Coronary artery (tissue), 2 donors: ENCODE measurements at regions not wholly inside any gene's neighbourhood (a gene's known extent, or its start where the extent isn't known, plus 50 kb on each side); places are given as distances from the start of the nearest gene placed in this dataset.

ENCODE experiments used
- DNase-seq: peaks from one replicate; pipeline ENCODE4 v3.0.0-alpha.2; 2017; ENCODE audit warnings: low spot score
- H3K27ac ChIP-seq, 2 donors: fragments of 200-600 bp; sonication (generic); one replicate each; pipeline ENCODE4 v1.5.1; 2016 to 2019
- H3K4me3 ChIP-seq: fragments of 200-600 bp; sonication (generic); 2 replicates; pipeline ENCODE4 v1.5.1; 2016; ENCODE audit warnings: mild to moderate bottlenecking, moderate library complexity
- CTCF ChIP-seq: fragments of 200-600 bp; sonication (generic); IDR thresholded peaks from one replicate; pipeline ENCODE4 v1.5.1; 2019; ENCODE audit warnings: antibody characterized with exemption

DNA sequence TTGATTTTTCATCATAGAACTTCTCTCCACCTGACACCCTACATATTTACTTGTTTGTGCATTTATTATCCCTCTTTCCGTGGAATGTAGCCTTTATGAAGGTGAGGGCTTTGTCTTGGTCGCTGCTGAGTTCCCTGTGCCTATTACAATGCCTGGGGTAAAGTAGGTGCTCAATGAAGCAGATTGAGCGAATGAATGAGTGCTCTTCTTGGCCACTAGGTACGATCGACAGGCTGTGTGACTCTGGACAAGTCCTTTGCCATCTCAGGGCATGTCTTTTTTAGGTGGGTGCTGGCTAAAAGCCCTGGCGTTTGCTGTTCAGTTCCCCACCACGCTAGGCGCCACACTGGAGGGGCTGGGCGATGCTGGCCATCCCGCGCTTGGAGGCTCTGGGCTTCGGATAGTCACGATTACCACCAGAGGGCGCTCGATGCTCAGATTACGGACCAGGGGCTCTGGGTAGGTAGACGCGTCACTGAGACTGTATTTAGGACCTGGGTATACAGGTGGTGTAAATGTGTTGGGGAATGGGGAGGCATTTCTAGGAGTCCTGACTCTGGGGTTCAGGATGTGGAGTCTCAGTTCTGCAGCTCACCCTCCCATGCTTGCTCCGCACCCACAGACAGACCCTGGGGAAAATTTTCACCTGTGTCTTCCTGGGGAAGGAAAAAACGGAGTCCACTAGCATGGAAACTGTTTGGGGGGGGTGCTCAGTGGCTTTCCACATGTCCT is 71.0 kb upstream of the CSF3R start:
- H3K27ac ChIP-seq: no peak overlapping the region
- DNase-seq: peak; percentile 41
- H3K4me3 ChIP-seq: no peak overlapping the region
- peak; percentile 23 for TF ChIP-seq CTCF

- DNase-seq: peak; percentile 57
- no peak for TF ChIP-seq CTCF
- Histone ChIP-seq H3K4me3 (no peak overlapping the region), H3K27ac (no peak overlapping the region)
Observed at GRCh38 chr1:36542962-36543515, 60.3 kb upstream of the CSF3R start.

GRCh38 chr1:36542024-36542961 is 59.6 kb upstream of the CSF3R start:
- H3K4me3 ChIP-seq: no peak overlapping the region
- H3K27ac ChIP-seq: no peak overlapping the region
- TF ChIP-seq CTCF: no peak
- peak; percentile 52 for DNase-seq

DNA sequence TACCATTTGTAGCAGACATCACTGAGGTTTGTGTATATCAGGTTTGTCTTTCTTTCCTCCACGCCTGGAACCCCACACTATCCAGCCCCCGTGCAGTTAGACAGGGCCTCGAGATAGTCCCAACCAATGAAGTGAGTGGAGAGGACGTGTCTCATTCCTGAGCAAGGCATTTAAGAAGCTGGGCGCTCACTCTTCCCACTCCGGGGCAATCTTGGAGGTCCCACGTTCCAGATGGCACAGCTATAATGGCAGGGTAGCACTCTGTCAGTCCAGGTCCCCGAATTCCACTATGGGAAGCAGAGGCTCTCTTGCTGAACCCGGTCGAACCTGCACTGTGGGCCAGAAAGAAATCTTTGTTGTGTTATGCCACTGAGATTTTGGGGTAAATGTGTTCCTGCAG is 57.3 kb upstream of the CSF3R start:
- TF ChIP-seq CTCF: no peak

DNA sequence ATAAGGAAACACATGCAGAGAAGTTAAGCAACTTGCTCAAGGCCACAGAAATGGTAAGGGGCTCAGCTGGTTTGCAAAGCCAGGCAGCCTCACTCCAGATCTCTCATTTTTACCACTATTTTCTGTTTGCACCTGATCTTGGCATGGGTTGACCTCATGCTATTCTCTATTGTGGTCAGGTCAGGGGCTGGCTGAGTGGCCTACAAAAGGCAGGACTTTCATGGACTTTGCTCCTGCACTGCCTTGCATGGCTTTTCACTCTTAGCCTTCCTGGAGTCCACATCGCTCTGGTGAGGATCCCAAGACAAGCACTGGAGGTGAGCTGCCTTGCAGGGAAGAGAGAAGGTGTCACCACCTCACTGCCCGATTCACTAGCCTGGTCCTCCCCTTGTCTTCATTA is 56.8 kb upstream of the CSF3R start:
- TF ChIP-seq CTCF: no peak
- Histone ChIP-seq H3K4me3 (no peak overlapping the region), H3K27ac (no peak overlapping the region)
- peak; percentile 38 for DNase-seq

More for the DNA sequence above, 57.3 kb upstream of the CSF3R start:
- no peak overlapping the region for H3K27ac ChIP-seq
- no peak overlapping the region for H3K4me3 ChIP-seq
- peak; percentile 22 for DNase-seq

DNA sequence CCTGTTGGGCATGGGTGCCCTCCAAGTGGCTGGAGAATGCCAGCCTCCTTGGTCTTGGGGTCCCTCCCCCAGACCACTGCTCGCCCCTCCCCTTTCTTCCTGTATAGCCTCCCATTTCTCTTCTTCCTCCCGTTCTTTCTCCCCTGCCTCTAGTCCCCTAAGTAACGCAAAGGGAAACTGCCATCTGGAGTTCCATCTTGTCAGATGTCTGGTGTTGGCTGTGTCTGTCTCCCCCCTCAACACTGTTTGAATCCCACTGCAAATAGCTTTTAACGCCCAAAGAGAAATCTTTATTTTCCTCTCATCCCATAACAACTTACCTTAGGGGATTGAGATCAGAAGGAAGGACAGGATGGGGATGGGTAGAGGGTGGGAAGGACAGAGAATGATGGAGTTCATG is 55.3 kb upstream of the CSF3R start:
- TF ChIP-seq CTCF: no peak
- DNase-seq: no peak
- H3K27ac ChIP-seq: no peak overlapping the region

More for the DNA sequence above, 55.3 kb upstream of the CSF3R start:
- no peak overlapping the region for H3K4me3 ChIP-seq
